ENCODE measurements at regions not wholly inside any gene's neighbourhood (a gene's known extent, or its start where the extent isn't known, plus 50 kb on each side); places are given as distances from the start of the nearest gene placed in this dataset.

DNA sequence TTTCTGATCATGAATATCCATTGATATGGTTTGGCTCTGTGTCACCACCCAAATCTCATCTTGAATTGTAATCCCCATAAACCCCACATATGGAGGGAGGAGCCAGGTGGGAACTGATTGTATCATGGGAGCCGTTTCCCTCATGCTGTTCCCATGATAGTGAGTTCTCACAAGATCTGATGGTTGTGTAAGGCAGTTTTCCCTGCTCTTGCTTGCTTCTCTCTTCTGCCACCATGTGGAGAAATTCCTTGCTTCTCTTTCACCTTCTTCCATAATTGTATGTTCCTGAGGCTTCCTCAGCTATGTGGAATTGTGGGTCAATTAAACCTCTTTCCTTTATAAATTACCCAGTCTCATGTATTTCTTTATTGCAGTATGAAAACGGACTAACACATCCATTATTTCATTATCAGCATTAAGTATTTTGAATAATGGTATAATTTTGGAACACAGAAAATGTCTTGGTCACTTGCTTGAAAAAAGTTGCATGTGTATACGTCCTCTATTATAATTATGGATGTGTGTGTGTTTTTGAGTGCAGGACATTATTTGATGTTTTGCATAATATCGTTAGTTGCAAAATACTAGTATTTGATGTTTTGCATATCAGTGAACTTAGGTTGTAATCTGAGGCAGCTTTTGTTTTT, 334.6 kb downstream of the PCDH10 start:
- TF ChIP-seq POLR2A (IDR thresholded peaks at IDR 0.05) (no peak), POLR2AphosphoS5 (IDR thresholded peaks at IDR 0.05; ENCODE audit: insufficient read depth in 1 of 2, low read depth in 1 of 2) (no peak)
- TF ChIP-seq, protein P1, sequence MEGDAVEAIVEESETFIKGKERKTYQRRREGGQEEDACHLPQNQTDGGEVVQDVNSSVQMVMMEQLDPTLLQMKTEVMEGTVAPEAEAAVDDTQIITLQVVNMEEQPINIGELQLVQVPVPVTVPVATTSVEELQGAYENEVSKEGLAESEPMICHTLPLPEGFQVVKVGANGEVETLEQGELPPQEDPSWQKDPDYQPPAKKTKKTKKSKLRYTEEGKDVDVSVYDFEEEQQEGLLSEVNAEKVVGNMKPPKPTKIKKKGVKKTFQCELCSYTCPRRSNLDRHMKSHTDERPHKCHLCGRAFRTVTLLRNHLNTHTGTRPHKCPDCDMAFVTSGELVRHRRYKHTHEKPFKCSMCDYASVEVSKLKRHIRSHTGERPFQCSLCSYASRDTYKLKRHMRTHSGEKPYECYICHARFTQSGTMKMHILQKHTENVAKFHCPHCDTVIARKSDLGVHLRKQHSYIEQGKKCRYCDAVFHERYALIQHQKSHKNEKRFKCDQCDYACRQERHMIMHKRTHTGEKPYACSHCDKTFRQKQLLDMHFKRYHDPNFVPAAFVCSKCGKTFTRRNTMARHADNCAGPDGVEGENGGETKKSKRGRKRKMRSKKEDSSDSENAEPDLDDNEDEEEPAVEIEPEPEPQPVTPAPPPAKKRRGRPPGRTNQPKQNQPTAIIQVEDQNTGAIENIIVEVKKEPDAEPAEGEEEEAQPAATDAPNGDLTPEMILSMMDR (IDR thresholded peaks at IDR 0.05) = no peak
